KMS-11 (cell line): ENCODE measurements at regions not wholly inside any gene's neighbourhood (a gene's known extent, or its start where the extent isn't known, plus 50 kb on each side); places are given as distances from the start of the nearest gene placed in this dataset.

Source experiments
- H2AFZ ChIP-seq: fragments of 200-600 bp; sonication (generic); 2 replicates; pipeline ENCODE4 v1.6.1; 2016; ENCODE audit warnings: antibody characterized with exemption, mixed run types, low read depth
- H3K27ac ChIP-seq: fragments of 200-600 bp; sonication (generic); 2 replicates; pipeline ENCODE4 v1.6.1; 2016; ENCODE audit warnings: mild to moderate bottlenecking, mixed run types
- H3K27me3 ChIP-seq: fragments of 200-600 bp; sonication (generic); 2 replicates; pipeline ENCODE4 v1.6.1; 2017; ENCODE audit warnings: mild to moderate bottlenecking, low read depth, mixed run types, moderate library complexity; ENCODE audit not compliant: insufficient read depth
- H3K36me3 ChIP-seq: fragments of 200-600 bp; sonication (generic); 2 replicates; pipeline ENCODE4 v1.6.1; 2017; ENCODE audit warnings: mild to moderate bottlenecking, mixed run types; ENCODE audit not compliant: insufficient read depth
- H3K4me1 ChIP-seq: fragments of 200-600 bp; sonication (generic); 2 replicates; pipeline ENCODE4 v1.6.1; 2016; ENCODE audit warnings: mild to moderate bottlenecking, low read depth, mixed run types; ENCODE audit not compliant: poor library complexity, severe bottlenecking
- H3K4me2 ChIP-seq: fragments of 200-600 bp; sonication (generic); 2 replicates; pipeline ENCODE4 v1.7.0; 2016; ENCODE audit warnings: mild to moderate bottlenecking, mixed run types
- H3K4me3 ChIP-seq: fragments of 200-600 bp; sonication (generic); IDR thresholded peaks from 2 replicates; pipeline ENCODE4 v1.6.1; 2017; ENCODE audit warnings: low read depth, low read length, mixed read lengths; ENCODE audit not compliant: insufficient read depth
- H3K79me2 ChIP-seq: fragments of 200-600 bp; sonication (generic); 2 replicates; pipeline ENCODE4 v1.6.1; 2016; ENCODE audit warnings: low read depth, mixed run types; ENCODE audit not compliant: insufficient read depth
- H3K9ac ChIP-seq: fragments of 200-600 bp; sonication (generic); 2 replicates; pipeline ENCODE4 v1.6.1; 2016; ENCODE audit warnings: mild to moderate bottlenecking, mixed run types
- H4K20me1 ChIP-seq: fragments of 200-600 bp; sonication (generic); 2 replicates; pipeline ENCODE4 v1.6.1; 2016; ENCODE audit warnings: mild to moderate bottlenecking, mixed run types; ENCODE audit not compliant: insufficient read depth
- CTCF ChIP-seq: fragments of 200-600 bp; sonication (generic); conservative IDR thresholded peaks from 2 replicates; pipeline ENCODE4 v1.6.1; 2017; ENCODE audit warnings: low read depth, mild to moderate bottlenecking, antibody characterized with exemption, low read length, moderate library complexity, mixed read lengths

DNA sequence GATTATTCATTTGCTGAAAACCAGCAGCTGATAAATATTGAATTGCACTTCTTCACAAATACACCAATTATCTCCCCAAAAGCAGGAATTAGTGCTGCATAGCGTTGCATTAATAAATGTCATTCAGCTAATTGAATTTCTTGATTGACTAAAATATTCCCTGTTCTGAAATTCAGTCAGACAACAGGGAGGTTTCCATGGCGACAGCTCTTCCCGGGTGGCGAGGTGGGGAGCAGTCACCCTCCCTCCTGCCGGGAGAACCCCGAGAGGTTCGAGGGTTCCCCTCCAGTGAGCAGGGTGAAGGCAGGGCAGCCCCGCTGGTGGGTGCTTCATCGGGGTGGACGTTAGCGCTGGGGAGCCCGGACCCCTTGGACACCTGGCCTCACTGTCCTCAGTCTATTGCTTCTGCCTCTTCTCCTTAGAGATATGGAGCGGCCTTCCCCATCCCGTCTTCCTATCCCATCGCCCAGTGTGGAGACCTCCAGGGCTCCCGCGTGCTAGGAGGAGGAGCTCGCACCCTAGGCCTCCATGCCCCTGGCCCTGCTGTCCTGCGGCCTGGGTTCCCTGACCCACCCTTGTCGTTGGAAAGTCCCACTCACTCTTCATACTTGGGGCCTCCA lies 983.5 kb downstream of the BRD1 start:
- no peak overlapping the region for H2AFZ ChIP-seq
- H3K4me2 ChIP-seq: no peak overlapping the region
- no peak overlapping the region for H3K9ac ChIP-seq
- H3K27me3 ChIP-seq: no peaks in the 10 kb centered on the region
- TF ChIP-seq CTCF: no peak
- no peaks in the 10 kb centered on the region for H3K36me3 ChIP-seq
- H3K27ac ChIP-seq: no peak overlapping the region
- no peaks in the 10 kb centered on the region for H4K20me1 ChIP-seq
- no peaks in the 10 kb centered on the region for H3K79me2 ChIP-seq
- no peak overlapping the region for H3K4me3 ChIP-seq
- H3K4me1 ChIP-seq: no peaks in the 10 kb centered on the region

- no peak overlapping the region for H2AFZ ChIP-seq
- no peaks in the 10 kb centered on the region for H3K36me3 ChIP-seq
- no peaks in the 10 kb centered on the region for H3K79me2 ChIP-seq
- H3K9ac ChIP-seq: no peak overlapping the region
- TF ChIP-seq CTCF: no peak
- H3K4me3 ChIP-seq: no peak overlapping the region
- no peak overlapping the region for H3K27ac ChIP-seq
- H3K4me2 ChIP-seq: no peak overlapping the region
- no peaks in the 10 kb centered on the region for H3K27me3 ChIP-seq
- H4K20me1 ChIP-seq: no peaks in the 10 kb centered on the region
- H3K4me1 ChIP-seq: no peaks in the 10 kb centered on the region
Measured at GRCh38 chr22:48843640-48844039, 984.0 kb downstream of the BRD1 start.

- H3K4me2 ChIP-seq: no peak overlapping the region
- H3K36me3 ChIP-seq: no peaks in the 10 kb centered on the region
- H3K4me3 ChIP-seq: no peak overlapping the region
- no peak overlapping the region for H3K27ac ChIP-seq
- no peak for TF ChIP-seq CTCF
- no peaks in the 10 kb centered on the region for H3K27me3 ChIP-seq
- H3K79me2 ChIP-seq: no peaks in the 10 kb centered on the region
- no peak overlapping the region for H3K9ac ChIP-seq
- no peaks in the 10 kb centered on the region for H4K20me1 ChIP-seq
- H2AFZ ChIP-seq: no peak overlapping the region
- H3K4me1 ChIP-seq: no peaks in the 10 kb centered on the region
Measured at GRCh38 chr22:48842976-48843375, 984.7 kb downstream of the BRD1 start.

DNA sequence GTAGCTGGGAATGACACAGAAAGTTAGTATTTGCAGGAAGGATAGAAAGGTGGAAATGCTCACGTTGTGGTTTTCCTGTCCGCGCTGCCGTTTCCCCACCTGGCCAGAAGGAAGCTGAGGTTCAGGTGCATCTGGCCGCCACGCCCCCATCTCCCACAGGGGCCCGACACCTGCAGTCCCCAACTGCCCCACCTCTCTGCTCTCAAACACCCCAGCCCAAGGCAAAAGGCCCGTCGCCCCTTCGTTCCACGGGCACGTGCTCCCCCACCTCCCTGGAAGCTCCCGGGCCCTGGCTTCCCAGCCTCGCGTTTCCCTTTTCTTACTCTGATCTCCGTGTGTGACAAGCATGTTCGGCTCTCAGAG lies 985.1 kb downstream of the BRD1 start:
- Histone ChIP-seq H3K4me2 (no peak overlapping the region), H2AFZ (no peak overlapping the region), H3K4me1 (no peaks in the 10 kb centered on the region), H3K27ac (no peak overlapping the region), H3K36me3 (no peaks in the 10 kb centered on the region), H3K79me2 (no peaks in the 10 kb centered on the region), H3K9ac (no peak overlapping the region), H3K27me3 (no peaks in the 10 kb centered on the region), H3K4me3 (no peak overlapping the region), H4K20me1 (no peaks in the 10 kb centered on the region)
- TF ChIP-seq CTCF: no peak
